SK-N-SH (cell line): ENCODE measurements at regions not wholly inside any gene's neighbourhood (a gene's known extent, or its start where the extent isn't known, plus 50 kb on each side); places are given as distances from the start of the nearest gene placed in this dataset.

Experiments
- CTCF ChIA-PET: fragments of 300-600, 350-600 bp; formaldehyde crosslinking; extraction: SDS; loops from one replicate; lab custom pipeline; 2021; lab: Yijun Ruan, JAX
- POLR2A ChIA-PET: fragments of 350-600 bp; sonication (Branson Sonifier 250); formaldehyde crosslinking; extraction: SDS; loops from one replicate; lab custom pipeline; 2020; ENCODE audit warnings: antibody characterized with exemption, inconsistent platforms; lab: Yijun Ruan, JAX
- DNase-seq: peaks from one replicate; pipeline ENCODE4 v3.0.0; 2012
- H2AFZ ChIP-seq: fragments of 200-600 bp; sonication (generic); 2 replicates; pipeline ENCODE4 v1.8.1; 2016; ENCODE audit warnings: antibody characterized with exemption, mild to moderate bottlenecking, low read depth
- H3F3A ChIP-seq: fragments of 200-600 bp; sonication (generic); replicated peaks from 2 replicates; pipeline ENCODE3; 2016; ENCODE audit warnings: antibody characterized with exemption, mild to moderate bottlenecking; ENCODE audit not compliant: insufficient read depth
- H3K27ac ChIP-seq, 2 experiments: fragments of 200-500 bp in 1 of 2; fragments of 200-600 bp in 1 of 2; sonication (Bioruptor generic) in 1 of 2; sonication (generic), shearing (Covaris generic) in 1 of 2; 2 replicates each; pipeline versions ENCODE4 v1.5.1 to v1.6.1; 2014 to 2016; ENCODE audit warnings: low read depth in 2 of 2, inconsistent platforms in 1 of 2, low read length in 1 of 2, mild to moderate bottlenecking in 1 of 2, mixed read lengths in 1 of 2
- H3K27me3 ChIP-seq: fragments of 200-600 bp; sonication (generic), shearing (Covaris generic); 2 replicates; pipeline ENCODE4 v1.6.1; 2016; ENCODE audit warnings: mixed run types; ENCODE audit not compliant: insufficient read depth
- H3K36me3 ChIP-seq, 2 experiments: fragments of 200-500 bp in 1 of 2; fragments of 200-600 bp in 1 of 2; sonication (Bioruptor generic) in 1 of 2; sonication (generic) in 1 of 2; replicated peaks in 1 of 2; 2 replicates each; pipeline versions ENCODE3 to v1.5.1; 2014 to 2016; ENCODE audit warnings: low read length in 1 of 2, mild to moderate bottlenecking in 1 of 2; ENCODE audit not compliant: insufficient read depth in 2 of 2, control insufficient read depth in 1 of 2
- H3K4me1 ChIP-seq, 2 experiments: fragments of 200-500 bp in 1 of 2; fragments of 200-600 bp in 1 of 2; sonication (Bioruptor generic) in 1 of 2; sonication (generic), shearing (Covaris generic) in 1 of 2; 2 replicates each; pipeline versions ENCODE4 v1.5.1 to v1.6.1; 2014 to 2016; ENCODE audit warnings: low read depth in 1 of 2, low read length in 1 of 2, mixed run types in 1 of 2; ENCODE audit not compliant: insufficient read depth in 2 of 2, control insufficient read depth in 1 of 2
- H3K4me2 ChIP-seq: fragments of 200-600 bp; sonication (generic), shearing (Covaris generic); 2 replicates; pipeline ENCODE4 v1.6.1; 2017; ENCODE audit warnings: mixed run types
- H3K4me3 ChIP-seq, 2 experiments: fragments of 200-500 bp in 1 of 2; fragments of 200-600 bp in 1 of 2; sonication (Bioruptor generic) in 1 of 2; sonication (generic), shearing (Covaris generic) in 1 of 2; 2 replicates each; pipeline versions ENCODE4 v1.5.1 to v1.8.1; 2014 to 2016; ENCODE audit warnings: low read depth in 2 of 2, inconsistent platforms in 1 of 2, low read length in 1 of 2, mild to moderate bottlenecking in 1 of 2, mixed read lengths in 1 of 2, moderate library complexity in 1 of 2
- H3K79me2 ChIP-seq: fragments of 200-600 bp; sonication (generic); 2 replicates; pipeline ENCODE4 v1.8.1; 2017; ENCODE audit warnings: mild to moderate bottlenecking; ENCODE audit not compliant: insufficient read depth
- H3K9ac ChIP-seq: fragments of 200-600 bp; sonication (generic); 2 replicates; pipeline ENCODE4 v1.6.1; 2017; ENCODE audit warnings: mixed run types
- H3K9me2 ChIP-seq: fragments of 200-600 bp; sonication (generic); 2 replicates; pipeline ENCODE4 v1.6.1; 2017; ENCODE audit warnings: mixed run types
- H3K9me3 ChIP-seq: fragments of 200-600 bp; sonication (generic); 2 replicates; pipeline ENCODE4 v1.6.1; 2017; ENCODE audit warnings: mixed run types, mild to moderate bottlenecking, moderate library complexity
- H4K20me1 ChIP-seq: fragments of 200-600 bp; sonication (generic); 2 replicates; pipeline ENCODE4 v1.6.1; 2017; ENCODE audit warnings: mild to moderate bottlenecking, mixed run types; ENCODE audit not compliant: insufficient read depth
- EP300 ChIP-seq, 2 experiments: IDR thresholded peaks; 2 replicates each; pipeline versions ENCODE4 v1.4.0 to v1.6.1; 2012; ENCODE audit warnings: borderline replicate concordance in 1 of 2, low read depth in 1 of 2, low read length in 1 of 2
- EZH2phosphoT487 ChIP-seq: fragments of 200-600 bp; sonication (generic); IDR thresholded peaks from 2 replicates; pipeline ENCODE4 v1.6.1; 2017; ENCODE audit warnings: low read depth, mixed run types, mild to moderate bottlenecking, antibody characterized with exemption, moderate library complexity, borderline replicate concordance
- JUND ChIP-seq: IDR thresholded peaks from 2 replicates; pipeline ENCODE4 v1.4.0; 2012
- MEF2A ChIP-seq: IDR thresholded peaks from 2 replicates; pipeline ENCODE4 v1.4.0; 2012; ENCODE audit warnings: low read depth, borderline replicate concordance
- NFIC ChIP-seq: IDR thresholded peaks from 2 replicates; pipeline ENCODE4 v1.4.0; 2012; ENCODE audit warnings: borderline replicate concordance
- RAD21 ChIP-seq: IDR thresholded peaks from 2 replicates; pipeline ENCODE4 v1.6.1; 2012; ENCODE audit warnings: mild to moderate bottlenecking, low read length
- RFX5 ChIP-seq: IDR thresholded peaks from 2 replicates; pipeline ENCODE4 v1.6.1; 2012; ENCODE audit warnings: mild to moderate bottlenecking, improper control_type of control experiment, low read length
- SIN3A ChIP-seq: IDR thresholded peaks from 2 replicates; pipeline ENCODE4 v1.6.1; 2012; ENCODE audit warnings: low read depth, mild to moderate bottlenecking, low read length, moderate library complexity, borderline replicate concordance
- TCF12 ChIP-seq: IDR thresholded peaks from 2 replicates; pipeline ENCODE4 v1.4.0; 2012
- WGBS: methylation state at CpG from one replicate; pipeline ENCODE4 v1.1.6; 2017; ENCODE audit warnings: low lambda C conversion rate; 5-methylcytosine and 5-hydroxymethylcytosine counted together
- TF ChIP-seq, protein P1 (sequence below): IDR thresholded peaks from 2 replicates; pipeline ENCODE4 v1.4.0; 2012; ENCODE audit warnings: low read depth, borderline replicate concordance
- TF ChIP-seq, protein P2 (sequence below): fragments of 200-600 bp; sonication (generic); IDR thresholded peaks from 2 replicates; pipeline ENCODE4 v1.6.1; 2017; ENCODE audit warnings: antibody characterized with exemption, mild to moderate bottlenecking, moderate library complexity

DNA sequence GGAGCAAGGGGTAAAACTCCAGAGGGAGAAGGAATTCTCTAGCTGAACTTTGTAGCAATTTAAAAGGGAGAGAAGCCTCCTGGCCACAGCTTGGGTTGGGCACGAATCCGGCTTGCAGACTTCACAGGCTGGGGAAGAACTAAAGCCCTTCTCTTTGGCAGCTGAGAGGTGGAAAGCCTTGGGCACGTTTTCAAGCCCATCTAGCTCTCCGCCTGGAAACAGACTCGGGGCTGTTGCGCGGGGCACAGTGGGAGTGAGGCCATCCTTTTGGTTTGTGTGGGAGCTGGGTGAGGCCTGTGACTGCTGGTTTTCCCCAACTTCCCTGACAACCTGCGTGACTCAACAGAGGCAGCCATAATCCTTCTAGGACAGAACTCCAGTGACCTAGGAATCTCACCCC lies 295.7 kb upstream of the ROBO1 start:
- no peak for DNase-seq
- no peaks in the 10 kb centered on the region; a peak in 1 of 4 replicates for H3K4me1 ChIP-seq
- no peak overlapping the region for H3K27ac ChIP-seq
- no peak overlapping the region for H3K9ac ChIP-seq
- ChIA-PET POLR2A (no interaction called here), CTCF (no interaction called here)
- H2AFZ ChIP-seq = no peak overlapping the region
- H3K79me2 ChIP-seq = no peaks in the 10 kb centered on the region
- H3K9me3 ChIP-seq = no peaks in the 10 kb centered on the region
- H3K4me2 ChIP-seq = no peak overlapping the region
- H3K36me3 ChIP-seq = no peaks in the 10 kb centered on the region
- H3K9me2 ChIP-seq = no peaks in the 10 kb centered on the region
- no peaks in the 10 kb centered on the region for H3K27me3 ChIP-seq
- WGBS = 61% methylated on average over 2 of the region's 8 CpGs
- TF ChIP-seq SIN3A = no peak
- no peak for TF ChIP-seq NFIC
- no peak for TF ChIP-seq EZH2phosphoT487
- TF ChIP-seq JUND = no peak
- no peak for TF ChIP-seq RAD21
- no peak for TF ChIP-seq MEF2A
- no peak overlapping the region for H3K4me3 ChIP-seq
- no peaks in the 10 kb centered on the region for H3F3A ChIP-seq
- H4K20me1 ChIP-seq = no peaks in the 10 kb centered on the region

DNA sequence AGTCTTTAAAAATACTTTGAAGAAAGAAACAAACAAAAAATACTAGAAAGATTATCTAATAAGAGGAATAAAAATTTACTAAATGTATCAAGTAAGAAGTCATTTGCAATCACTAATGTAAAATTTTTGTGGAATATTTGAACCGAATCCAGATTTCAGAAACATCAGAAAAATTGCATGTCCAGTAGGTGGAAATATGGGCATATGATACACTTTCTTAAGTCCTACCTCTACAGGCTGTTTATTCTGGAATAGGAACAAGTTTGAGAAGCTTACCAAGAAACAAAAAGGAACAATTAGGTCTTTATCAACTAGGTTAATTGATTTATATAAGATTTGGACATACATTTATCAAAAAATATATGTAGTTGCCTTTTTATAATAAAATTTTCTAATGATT lies 292.9 kb upstream of the ROBO1 start:
- DNase-seq = no peak

More for the DNA sequence above, 292.9 kb upstream of the ROBO1 start:
- H3K4me3 ChIP-seq = no peak overlapping the region
- H3K36me3 ChIP-seq = no peaks in the 10 kb centered on the region
- H3K9me2 ChIP-seq = no peaks in the 10 kb centered on the region
- no peaks in the 10 kb centered on the region for H3K79me2 ChIP-seq
- TF ChIP-seq, protein P1, sequence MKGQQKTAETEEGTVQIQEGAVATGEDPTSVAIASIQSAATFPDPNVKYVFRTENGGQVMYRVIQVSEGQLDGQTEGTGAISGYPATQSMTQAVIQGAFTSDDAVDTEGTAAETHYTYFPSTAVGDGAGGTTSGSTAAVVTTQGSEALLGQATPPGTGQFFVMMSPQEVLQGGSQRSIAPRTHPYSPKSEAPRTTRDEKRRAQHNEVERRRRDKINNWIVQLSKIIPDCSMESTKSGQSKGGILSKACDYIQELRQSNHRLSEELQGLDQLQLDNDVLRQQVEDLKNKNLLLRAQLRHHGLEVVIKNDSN = no peak
- TF ChIP-seq TCF12 (no peak), RFX5 (no peak), RAD21 (peak; percentile 39), EP300 (IDR thresholded peaks at IDR 0.05; ENCODE audit: borderline replicate concordance in 1 of 2, low read depth in 1 of 2, low read length in 1 of 2) (no peak)
- TF ChIP-seq, protein P2, sequence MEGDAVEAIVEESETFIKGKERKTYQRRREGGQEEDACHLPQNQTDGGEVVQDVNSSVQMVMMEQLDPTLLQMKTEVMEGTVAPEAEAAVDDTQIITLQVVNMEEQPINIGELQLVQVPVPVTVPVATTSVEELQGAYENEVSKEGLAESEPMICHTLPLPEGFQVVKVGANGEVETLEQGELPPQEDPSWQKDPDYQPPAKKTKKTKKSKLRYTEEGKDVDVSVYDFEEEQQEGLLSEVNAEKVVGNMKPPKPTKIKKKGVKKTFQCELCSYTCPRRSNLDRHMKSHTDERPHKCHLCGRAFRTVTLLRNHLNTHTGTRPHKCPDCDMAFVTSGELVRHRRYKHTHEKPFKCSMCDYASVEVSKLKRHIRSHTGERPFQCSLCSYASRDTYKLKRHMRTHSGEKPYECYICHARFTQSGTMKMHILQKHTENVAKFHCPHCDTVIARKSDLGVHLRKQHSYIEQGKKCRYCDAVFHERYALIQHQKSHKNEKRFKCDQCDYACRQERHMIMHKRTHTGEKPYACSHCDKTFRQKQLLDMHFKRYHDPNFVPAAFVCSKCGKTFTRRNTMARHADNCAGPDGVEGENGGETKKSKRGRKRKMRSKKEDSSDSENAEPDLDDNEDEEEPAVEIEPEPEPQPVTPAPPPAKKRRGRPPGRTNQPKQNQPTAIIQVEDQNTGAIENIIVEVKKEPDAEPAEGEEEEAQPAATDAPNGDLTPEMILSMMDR = peak; percentile 33
- no peaks in the 10 kb centered on the region for H3K27me3 ChIP-seq
- no peaks in the 10 kb centered on the region for H4K20me1 ChIP-seq
- H2AFZ ChIP-seq = no peak overlapping the region
- CTCF ChIA-PET = interaction anchor here (0.6 kb wide), 1 partner anchor 8 kb away, joined by 3 read pairs; no protein-coding TSS in a partner anchor
- no peaks in the 10 kb centered on the region for H3K9me3 ChIP-seq
- H3F3A ChIP-seq = no peaks in the 10 kb centered on the region
- H3K9ac ChIP-seq = no peak overlapping the region
- H3K27ac ChIP-seq = no peak overlapping the region
- WGBS = 41% methylated on average over 1 of the region's 1 CpG
- POLR2A ChIA-PET = no interaction called here
- no peaks in the 10 kb centered on the region for H3K4me1 ChIP-seq
- no peak overlapping the region for H3K4me2 ChIP-seq
